Peyer's patch (tissue), 4 donors: ENCODE measurements at regions not wholly inside any gene's neighbourhood (a gene's known extent, or its start where the extent isn't known, plus 50 kb on each side); places are given as distances from the start of the nearest gene placed in this dataset.

Source experiments
- POLR2A ChIP-seq, 2 donors: fragments of 450-650 bp; IDR thresholded peaks; one replicate each; pipeline ENCODE4 v1.5.1; 2017; ENCODE audit warnings: antibody characterized with exemption in 2 of 2, mild to moderate bottlenecking in 2 of 2, moderate library complexity in 2 of 2
- TF ChIP-seq, protein P1 (sequence below), 6 experiments: fragments of 450-650 bp in 4 of 6; fragments of 200-600 bp in 2 of 6; sonication (generic) in 1 of 6; IDR thresholded peaks; one replicate each; pipeline ENCODE4 v1.5.1; 2017 to 2019; ENCODE audit warnings: antibody characterized with exemption in 6 of 6, mild to moderate bottlenecking in 3 of 6, moderate library complexity in 1 of 6

- TF ChIP-seq, protein P1, sequence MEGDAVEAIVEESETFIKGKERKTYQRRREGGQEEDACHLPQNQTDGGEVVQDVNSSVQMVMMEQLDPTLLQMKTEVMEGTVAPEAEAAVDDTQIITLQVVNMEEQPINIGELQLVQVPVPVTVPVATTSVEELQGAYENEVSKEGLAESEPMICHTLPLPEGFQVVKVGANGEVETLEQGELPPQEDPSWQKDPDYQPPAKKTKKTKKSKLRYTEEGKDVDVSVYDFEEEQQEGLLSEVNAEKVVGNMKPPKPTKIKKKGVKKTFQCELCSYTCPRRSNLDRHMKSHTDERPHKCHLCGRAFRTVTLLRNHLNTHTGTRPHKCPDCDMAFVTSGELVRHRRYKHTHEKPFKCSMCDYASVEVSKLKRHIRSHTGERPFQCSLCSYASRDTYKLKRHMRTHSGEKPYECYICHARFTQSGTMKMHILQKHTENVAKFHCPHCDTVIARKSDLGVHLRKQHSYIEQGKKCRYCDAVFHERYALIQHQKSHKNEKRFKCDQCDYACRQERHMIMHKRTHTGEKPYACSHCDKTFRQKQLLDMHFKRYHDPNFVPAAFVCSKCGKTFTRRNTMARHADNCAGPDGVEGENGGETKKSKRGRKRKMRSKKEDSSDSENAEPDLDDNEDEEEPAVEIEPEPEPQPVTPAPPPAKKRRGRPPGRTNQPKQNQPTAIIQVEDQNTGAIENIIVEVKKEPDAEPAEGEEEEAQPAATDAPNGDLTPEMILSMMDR (IDR thresholded peaks at IDR 0.05): no peak
- TF ChIP-seq POLR2A (IDR thresholded peaks at IDR 0.05): no peak
Observed at GRCh38 chr2:234374150-234374508, 122.8 kb downstream of the ARL4C start.
